WTC11 (cell line): ENCODE measurements at regions not wholly inside any gene's neighbourhood (a gene's known extent, or its start where the extent isn't known, plus 50 kb on each side); places are given as distances from the start of the nearest gene placed in this dataset.

Experiments used
- ATAC-seq: fragments of 200-7000 bp; cut with Tn5 transposase; 2 replicates; pipeline ENCODE4 v1.10.0; 2021; ENCODE audit warnings: mild to moderate bottlenecking, moderate library complexity
- CTCF ChIA-PET: fragments of 300-600 bp; sonication (Branson Sonifier 250); formaldehyde crosslinking; loops from one replicate; lab custom pipeline; 2021; ENCODE audit warnings: antibody characterized with exemption; lab: Charles Lee
- POLR2A ChIA-PET: fragments of 350-600 bp; sonication (Branson Sonifier 250); formaldehyde crosslinking; loops from one replicate; lab custom pipeline; 2021; ENCODE audit warnings: antibody characterized with exemption; lab: Charles Lee
- DNase-seq: peaks from one replicate; pipeline ENCODE4 v3.0.0; 2021; ENCODE audit warnings: low spot score
- H3K27ac Mint-ChIP-seq: 2 replicates; pipeline ENCODE4 v1.8.0; 2021; ENCODE audit warnings: mixed read lengths
- H3K27me3 Mint-ChIP-seq: 2 replicates; pipeline ENCODE4 v1.8.0; 2021; ENCODE audit warnings: low read depth, mild to moderate bottlenecking, moderate library complexity, mixed read lengths
- H3K36me3 Mint-ChIP-seq: 2 replicates; pipeline ENCODE4 v1.8.0; 2021; ENCODE audit warnings: mixed read lengths
- H3K4me1 Mint-ChIP-seq: 2 replicates; pipeline ENCODE4 v1.8.0; 2022; ENCODE audit warnings: mixed read lengths
- H3K4me3 Mint-ChIP-seq: 2 replicates; pipeline ENCODE4 v1.8.0; 2021; ENCODE audit warnings: mild to moderate bottlenecking, moderate library complexity, mixed read lengths
- H3K9me3 Mint-ChIP-seq: 2 replicates; pipeline ENCODE4 v1.8.0; 2021; ENCODE audit warnings: mixed read lengths
- ATF6 ChIP-seq: sonication (generic); formaldehyde crosslinking; IDR thresholded peaks from 2 replicates; pipeline ENCODE4 v1.8.1; 2023; ENCODE audit warnings: mild to moderate bottlenecking, missing genetic modification reagents
- E2F1 ChIP-seq: sonication (generic); formaldehyde crosslinking; IDR thresholded peaks from 2 replicates; pipeline ENCODE4 v1.8.0; 2022; ENCODE audit warnings: mild to moderate bottlenecking, missing genetic modification reagents
- ELF4 ChIP-seq: sonication (generic); formaldehyde crosslinking; IDR thresholded peaks from 2 replicates; pipeline ENCODE4 v1.8.1; 2022; ENCODE audit warnings: low read depth, mild to moderate bottlenecking, moderate library complexity, missing genetic modification reagents
- ESRRA ChIP-seq: sonication (generic); formaldehyde crosslinking; IDR thresholded peaks from 2 replicates; pipeline ENCODE4 v1.8.1; 2022; ENCODE audit warnings: mild to moderate bottlenecking, missing genetic modification reagents, borderline replicate concordance
- FOXJ3 ChIP-seq: sonication (generic); formaldehyde crosslinking; IDR thresholded peaks from 2 replicates; pipeline ENCODE4 v1.9.0; 2021; ENCODE audit warnings: missing genetic modification reagents, mild to moderate bottlenecking, borderline replicate concordance
- FOXK1 ChIP-seq: sonication (generic); formaldehyde crosslinking; IDR thresholded peaks from 2 replicates; pipeline ENCODE4 v1.8.0; 2022; ENCODE audit warnings: mild to moderate bottlenecking, moderate library complexity, missing genetic modification reagents
- FOXP1 ChIP-seq: sonication (generic); formaldehyde crosslinking; IDR thresholded peaks from 2 replicates; pipeline ENCODE4 v1.8.0; 2022; ENCODE audit warnings: missing genetic modification reagents, mild to moderate bottlenecking, moderate library complexity, borderline replicate concordance
- HMGXB4 ChIP-seq: sonication (generic); formaldehyde crosslinking; IDR thresholded peaks from 2 replicates; pipeline ENCODE4 v1.8.1; 2023; ENCODE audit warnings: mild to moderate bottlenecking, moderate library complexity, missing genetic modification reagents
- NFATC4 ChIP-seq: fragments of 250-450 bp; sonication (Bioruptor Pico); IDR thresholded peaks from 2 replicates; pipeline ENCODE4 v1.9.0; 2021; ENCODE audit warnings: mild to moderate bottlenecking
- NFE2L1 ChIP-seq: sonication (generic); formaldehyde crosslinking; IDR thresholded peaks from 2 replicates; pipeline ENCODE4 v1.8.1; 2023; ENCODE audit warnings: missing genetic modification reagents
- NR1H2 ChIP-seq: sonication (generic); formaldehyde crosslinking; IDR thresholded peaks from 2 replicates; pipeline ENCODE4 v1.9.0; 2021; ENCODE audit warnings: mild to moderate bottlenecking, moderate library complexity, missing genetic modification reagents
- RORB ChIP-seq: fragments of 250-450 bp; sonication (Bioruptor Pico); IDR thresholded peaks from 2 replicates; pipeline ENCODE4 v1.9.0; 2021; ENCODE audit warnings: mild to moderate bottlenecking
- SMAD4 ChIP-seq: sonication (generic); formaldehyde crosslinking; IDR thresholded peaks from 2 replicates; pipeline ENCODE4 v1.8.0; 2022; ENCODE audit warnings: mild to moderate bottlenecking, missing genetic modification reagents
- SOX15 ChIP-seq: fragments of 250-450 bp; sonication (Bioruptor Pico); IDR thresholded peaks from 2 replicates; pipeline ENCODE4 v1.9.0; 2021; ENCODE audit warnings: mild to moderate bottlenecking
- ZNF219 ChIP-seq: sonication (generic); formaldehyde crosslinking; IDR thresholded peaks from 2 replicates; pipeline ENCODE4 v1.8.0; 2023; ENCODE audit warnings: missing genetic modification reagents, mild to moderate bottlenecking, borderline replicate concordance
- ZNF232 ChIP-seq: sonication (generic); formaldehyde crosslinking; IDR thresholded peaks from 2 replicates; pipeline ENCODE4 v1.8.0; 2022; ENCODE audit warnings: mild to moderate bottlenecking, missing genetic modification reagents
- ZNF281 ChIP-seq: sonication (generic); formaldehyde crosslinking; IDR thresholded peaks from 2 replicates; pipeline ENCODE4 v1.8.0; 2023; ENCODE audit warnings: mild to moderate bottlenecking, missing genetic modification reagents
- ZNF425 ChIP-seq: fragments of 250-450 bp; sonication (Bioruptor Pico); conservative IDR thresholded peaks from 2 replicates; pipeline ENCODE4 v1.9.0; 2021; ENCODE audit warnings: mild to moderate bottlenecking
- ZNF671 ChIP-seq: fragments of 250-450 bp; sonication (Bioruptor Pico); IDR thresholded peaks from 2 replicates; pipeline ENCODE4 v1.8.0; 2021; ENCODE audit warnings: mild to moderate bottlenecking

GRCh38 chr2:133737242-133737993 lies 169.2 kb upstream of the NCKAP5 start:
- TF ChIP-seq NR1H2 (no peak), NFATC4 (no peak), ZNF219 (CRISPR knock-in tag) (no peak), E2F1 (CRISPR knock-in tag) (no peak), FOXK1 (CRISPR knock-in tag) (no peak), FOXP1 (CRISPR knock-in tag) (no peak), NFE2L1 (CRISPR knock-in tag) (no peak), ATF6 (CRISPR knock-in tag) (no peak), SMAD4 (CRISPR knock-in tag) (no peak), SOX15 (CRISPR knock-in tag) (no peak), ELF4 (CRISPR knock-in tag) (no peak), FOXJ3 (no peak), ZNF671 (CRISPR knock-in tag) (no peak), ZNF425 (CRISPR knock-in tag) (no peak), ESRRA (CRISPR knock-in tag) (no peak), HMGXB4 (CRISPR knock-in tag) (no peak), ZNF232 (no peak), RORB (CRISPR knock-in tag) (no peak), ZNF281 (CRISPR knock-in tag) (no peak)
- no peaks in the 10 kb centered on the region for H3K36me3 Mint-ChIP-seq
- ATAC-seq: no peak
- ChIA-PET CTCF (no interaction called here), POLR2A (no interaction called here)
- H3K4me3 Mint-ChIP-seq: no peak overlapping the region
- no peak overlapping the region for H3K27ac Mint-ChIP-seq
- no peaks in the 10 kb centered on the region for H3K4me1 Mint-ChIP-seq
- H3K27me3 Mint-ChIP-seq: no peaks in the 10 kb centered on the region; the same call in 1 of the 2 replicates
- no peak for DNase-seq
- peaks cover 33% of the 10 kb centered on the region for H3K9me3 Mint-ChIP-seq
